Endothelial cell (in vitro differentiated cells): ENCODE measurements at regions not wholly inside any gene's neighbourhood (a gene's known extent, or its start where the extent isn't known, plus 50 kb on each side); places are given as distances from the start of the nearest gene placed in this dataset.

Experiments used
- DNase-seq: peaks from one replicate; pipeline ENCODE4 v3.0.0; 2021; ENCODE audit warnings: low spot score
- H3K27ac Mint-ChIP-seq: one replicate; pipeline ENCODE4 v1.8.0; 2021; ENCODE audit warnings: mixed read lengths, inconsistent platforms; ENCODE audit not compliant: unreplicated experiment
- H3K27me3 Mint-ChIP-seq: one replicate; pipeline ENCODE4 v1.8.0; 2021; ENCODE audit warnings: mild to moderate bottlenecking, moderate library complexity, mixed read lengths, inconsistent platforms; ENCODE audit not compliant: unreplicated experiment
- H3K36me3 Mint-ChIP-seq: one replicate; pipeline ENCODE4 v1.8.0; 2021; ENCODE audit warnings: mild to moderate bottlenecking, low read depth, mixed read lengths, inconsistent platforms; ENCODE audit not compliant: unreplicated experiment
- H3K4me1 Mint-ChIP-seq: one replicate; pipeline ENCODE4 v1.8.0; 2021; ENCODE audit warnings: mild to moderate bottlenecking, mixed read lengths, inconsistent platforms; ENCODE audit not compliant: unreplicated experiment
- H3K4me3 Mint-ChIP-seq: one replicate; pipeline ENCODE4 v1.8.0; 2021; ENCODE audit warnings: mild to moderate bottlenecking, mixed read lengths, inconsistent platforms; ENCODE audit not compliant: unreplicated experiment
- H3K9me3 Mint-ChIP-seq: one replicate; pipeline ENCODE4 v1.8.0; 2021; ENCODE audit warnings: mixed read lengths, inconsistent platforms; ENCODE audit not compliant: unreplicated experiment
- CTCF ChIP-seq: fragments of 200-600 bp; sonication (generic); IDR thresholded peaks from one replicate; pipeline ENCODE4 v1.5.0; 2021; ENCODE audit warnings: antibody characterized with exemption; ENCODE audit not compliant: unreplicated experiment

- H3K4me1 Mint-ChIP-seq: no peaks in the 10 kb centered on the region
These were observed 165.2 kb upstream of the STT3B start for GRCh38 chr3:31367518-31367917.

GRCh38 chr3:31369637-31370379, 162.9 kb upstream of the STT3B start:
- H3K4me3 Mint-ChIP-seq: no peak overlapping the region
- TF ChIP-seq CTCF: no peak
- H3K27me3 Mint-ChIP-seq: no peaks in the 10 kb centered on the region
- H3K36me3 Mint-ChIP-seq: no peaks in the 10 kb centered on the region
- no peak for DNase-seq
- H3K9me3 Mint-ChIP-seq: no peaks in the 10 kb centered on the region
- H3K27ac Mint-ChIP-seq: no peak overlapping the region
- H3K4me1 Mint-ChIP-seq: no peaks in the 10 kb centered on the region

More at GRCh38 chr3:31367518-31367917, 165.2 kb upstream of the STT3B start:
- DNase-seq: no peak
- no peak overlapping the region for H3K4me3 Mint-ChIP-seq
- H3K27ac Mint-ChIP-seq: no peak overlapping the region
- no peak for TF ChIP-seq CTCF
- H3K27me3 Mint-ChIP-seq: no peaks in the 10 kb centered on the region
- H3K9me3 Mint-ChIP-seq: no peaks in the 10 kb centered on the region
- H3K36me3 Mint-ChIP-seq: no peaks in the 10 kb centered on the region

GRCh38 chr3:31370380-31370666, 162.4 kb upstream of the STT3B start:
- Mint-ChIP-seq H3K9me3 (no peaks in the 10 kb centered on the region), H3K4me1 (no peaks in the 10 kb centered on the region), H3K36me3 (no peaks in the 10 kb centered on the region), H3K27ac (no peak overlapping the region), H3K4me3 (no peak overlapping the region), H3K27me3 (no peaks in the 10 kb centered on the region)
- TF ChIP-seq CTCF: no peak
- no peak for DNase-seq

- Mint-ChIP-seq H3K4me3 (no peak overlapping the region), H3K27me3 (no peaks in the 10 kb centered on the region), H3K27ac (no peak overlapping the region), H3K4me1 (no peaks in the 10 kb centered on the region), H3K36me3 (no peaks in the 10 kb centered on the region), H3K9me3 (no peaks in the 10 kb centered on the region)
- no peak for DNase-seq
- TF ChIP-seq CTCF: no peak
These were observed 162.0 kb upstream of the STT3B start for GRCh38 chr3:31370681-31371080.

- no peak for DNase-seq
- no peak overlapping the region for H3K4me3 Mint-ChIP-seq
- TF ChIP-seq CTCF: no peak
- H3K27ac Mint-ChIP-seq: no peak overlapping the region
- H3K4me1 Mint-ChIP-seq: no peaks in the 10 kb centered on the region
- H3K36me3 Mint-ChIP-seq: no peaks in the 10 kb centered on the region
- H3K9me3 Mint-ChIP-seq: no peaks in the 10 kb centered on the region
- no peaks in the 10 kb centered on the region for H3K27me3 Mint-ChIP-seq
These were observed 161.1 kb upstream of the STT3B start for GRCh38 chr3:31371484-31372177.
